ENCODE measurements at regions not wholly inside any gene's neighbourhood (a gene's known extent, or its start where the extent isn't known, plus 50 kb on each side); places are given as distances from the start of the nearest gene placed in this dataset.
"Not testable (repeated sequence)": the region's sequence is repeated elsewhere in the genome, so short reads cannot be mapped to it uniquely, and the experiment has no call there.

- TF ChIP-seq, protein P1, sequence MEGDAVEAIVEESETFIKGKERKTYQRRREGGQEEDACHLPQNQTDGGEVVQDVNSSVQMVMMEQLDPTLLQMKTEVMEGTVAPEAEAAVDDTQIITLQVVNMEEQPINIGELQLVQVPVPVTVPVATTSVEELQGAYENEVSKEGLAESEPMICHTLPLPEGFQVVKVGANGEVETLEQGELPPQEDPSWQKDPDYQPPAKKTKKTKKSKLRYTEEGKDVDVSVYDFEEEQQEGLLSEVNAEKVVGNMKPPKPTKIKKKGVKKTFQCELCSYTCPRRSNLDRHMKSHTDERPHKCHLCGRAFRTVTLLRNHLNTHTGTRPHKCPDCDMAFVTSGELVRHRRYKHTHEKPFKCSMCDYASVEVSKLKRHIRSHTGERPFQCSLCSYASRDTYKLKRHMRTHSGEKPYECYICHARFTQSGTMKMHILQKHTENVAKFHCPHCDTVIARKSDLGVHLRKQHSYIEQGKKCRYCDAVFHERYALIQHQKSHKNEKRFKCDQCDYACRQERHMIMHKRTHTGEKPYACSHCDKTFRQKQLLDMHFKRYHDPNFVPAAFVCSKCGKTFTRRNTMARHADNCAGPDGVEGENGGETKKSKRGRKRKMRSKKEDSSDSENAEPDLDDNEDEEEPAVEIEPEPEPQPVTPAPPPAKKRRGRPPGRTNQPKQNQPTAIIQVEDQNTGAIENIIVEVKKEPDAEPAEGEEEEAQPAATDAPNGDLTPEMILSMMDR (IDR thresholded peaks at IDR 0.05; ENCODE audit: low read depth, low read length, poor library complexity, severe bottlenecking), result no peak
- no peak for TF ChIP-seq EZH2phosphoT487 (IDR thresholded peaks at IDR 0.05; ENCODE audit: borderline replicate concordance, low read length)
- no peak overlapping the region for H3K27ac ChIP-seq (ENCODE audit: low read depth, low read length)
- H3K36me3 ChIP-seq (ENCODE audit: control insufficient read depth, low read length), result no peaks in the 10 kb centered on the region
These were observed 442.5 kb downstream of the SPATA31D1 start for GRCh38 chr9:82431121-82431520.

DNA sequence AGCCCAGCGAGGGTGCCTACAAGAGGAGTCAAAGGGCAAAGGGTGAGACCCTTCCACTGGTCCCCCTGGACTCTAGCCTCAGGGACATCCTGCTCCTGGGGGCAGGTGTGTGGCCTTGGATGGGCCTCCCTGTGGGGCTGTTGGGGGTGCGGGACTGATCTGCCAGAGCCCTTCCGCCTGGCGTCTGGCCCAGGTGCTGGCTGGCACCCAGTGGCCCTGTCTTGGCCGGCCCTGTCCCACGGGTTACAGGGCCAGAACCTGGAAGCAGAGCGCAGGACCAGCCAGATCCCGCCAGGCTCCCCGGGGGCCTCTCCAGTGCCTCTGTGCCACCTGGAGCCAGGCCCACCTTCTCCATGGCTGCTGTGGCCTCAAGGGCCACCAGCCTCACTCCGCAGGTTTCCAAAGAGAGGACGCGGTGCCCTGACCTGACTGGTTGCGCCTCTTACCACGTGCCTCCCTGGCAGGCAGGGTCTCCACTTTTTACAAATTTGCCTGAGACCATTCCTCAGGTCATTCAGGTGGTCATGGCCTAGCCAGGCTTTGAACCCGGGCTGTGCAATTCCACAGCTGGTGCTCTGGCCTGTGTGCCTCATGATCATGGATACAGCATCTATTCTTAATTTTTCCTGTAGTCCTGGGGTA is 444.8 kb downstream of the SPATA31D1 start:
- H3K4me1 ChIP-seq (ENCODE audit: control insufficient read depth, low read length); H3K9me3 ChIP-seq (ENCODE audit: control insufficient read depth, insufficient read depth, low read length); H4K20me1 ChIP-seq (ENCODE audit: control insufficient read depth, insufficient read depth, low read depth, low read length); H3K79me2 ChIP-seq (ENCODE audit: control insufficient read depth, low read length); H3K27ac ChIP-seq (ENCODE audit: low read depth, low read length); H3K4me3 ChIP-seq (ENCODE audit: low read length); H3K27me3 ChIP-seq (ENCODE audit: control insufficient read depth, low read length); H3K9me2 ChIP-seq (replicated peaks; ENCODE audit: control insufficient read depth, low read length); H3F3A ChIP-seq (ENCODE audit: control insufficient read depth, insufficient read depth); H3K36me3 ChIP-seq (ENCODE audit: control insufficient read depth, low read length); H3K4me2 ChIP-seq (ENCODE audit: low read length): not testable (repeated sequence)

More at GRCh38 chr9:82431121-82431520, 442.5 kb downstream of the SPATA31D1 start:
- Histone ChIP-seq H3K4me3 (ENCODE audit: low read length) (no peak overlapping the region), H4K20me1 (ENCODE audit: control insufficient read depth, insufficient read depth, low read depth, low read length) (no peaks in the 10 kb centered on the region), H3K9me3 (ENCODE audit: control insufficient read depth, insufficient read depth, low read length) (no peaks in the 10 kb centered on the region), H3K27me3 (ENCODE audit: control insufficient read depth, low read length) (no peaks in the 10 kb centered on the region), H3K4me2 (ENCODE audit: low read length) (no peak overlapping the region), H3K9me2 (replicated peaks; ENCODE audit: control insufficient read depth, low read length) (no peaks in the 10 kb centered on the region), H3K79me2 (ENCODE audit: control insufficient read depth, low read length) (no peaks in the 10 kb centered on the region), H3F3A (ENCODE audit: control insufficient read depth, insufficient read depth) (no peaks in the 10 kb centered on the region), H3K4me1 (ENCODE audit: control insufficient read depth, low read length) (no peaks in the 10 kb centered on the region)

DNA sequence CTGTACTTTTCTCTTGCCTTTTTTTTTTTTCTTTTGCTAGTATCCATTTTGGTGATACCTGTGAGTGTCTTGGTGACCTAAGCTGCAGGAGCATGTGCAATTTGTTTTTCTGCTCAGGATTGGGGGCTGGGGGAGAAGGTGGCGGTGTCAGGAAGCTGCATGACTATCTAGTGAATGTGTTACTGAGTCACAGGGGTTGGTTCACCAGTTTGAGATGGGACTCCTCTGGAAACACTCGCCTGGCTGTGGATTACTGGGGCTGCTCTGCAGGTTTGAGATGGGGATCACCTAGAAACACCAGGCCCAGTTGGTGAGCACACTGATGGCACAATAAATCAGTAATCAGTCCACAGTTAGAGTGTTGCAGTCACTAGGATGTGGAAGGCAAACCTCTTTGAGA is 447.9 kb downstream of the SPATA31D1 start:
- no peak overlapping the region for H3K4me3 ChIP-seq (ENCODE audit: low read length)
- H3K4me1 ChIP-seq (ENCODE audit: control insufficient read depth, low read length), result no peaks in the 10 kb centered on the region
- no peaks in the 10 kb centered on the region for H3K9me3 ChIP-seq (ENCODE audit: control insufficient read depth, insufficient read depth, low read length)
- H3K36me3 ChIP-seq (ENCODE audit: control insufficient read depth, low read length), result no peaks in the 10 kb centered on the region
- H3K4me2 ChIP-seq (ENCODE audit: low read length), result no peak overlapping the region
- H3K9me2 ChIP-seq (replicated peaks; ENCODE audit: control insufficient read depth, low read length), result no peaks in the 10 kb centered on the region
- no peaks in the 10 kb centered on the region for H3K79me2 ChIP-seq (ENCODE audit: control insufficient read depth, low read length)
- H3F3A ChIP-seq (ENCODE audit: control insufficient read depth, insufficient read depth), result no peaks in the 10 kb centered on the region
- TF ChIP-seq, protein P1 (IDR thresholded peaks at IDR 0.05; ENCODE audit: low read depth, low read length, poor library complexity, severe bottlenecking), result no peak
- TF ChIP-seq EZH2phosphoT487 (IDR thresholded peaks at IDR 0.05; ENCODE audit: borderline replicate concordance, low read length), result no peak
- no peaks in the 10 kb centered on the region for H4K20me1 ChIP-seq (ENCODE audit: control insufficient read depth, insufficient read depth, low read depth, low read length)
- no peaks in the 10 kb centered on the region for H3K27me3 ChIP-seq (ENCODE audit: control insufficient read depth, low read length)
- H3K27ac ChIP-seq (ENCODE audit: low read depth, low read length), result no peak overlapping the region

DNA sequence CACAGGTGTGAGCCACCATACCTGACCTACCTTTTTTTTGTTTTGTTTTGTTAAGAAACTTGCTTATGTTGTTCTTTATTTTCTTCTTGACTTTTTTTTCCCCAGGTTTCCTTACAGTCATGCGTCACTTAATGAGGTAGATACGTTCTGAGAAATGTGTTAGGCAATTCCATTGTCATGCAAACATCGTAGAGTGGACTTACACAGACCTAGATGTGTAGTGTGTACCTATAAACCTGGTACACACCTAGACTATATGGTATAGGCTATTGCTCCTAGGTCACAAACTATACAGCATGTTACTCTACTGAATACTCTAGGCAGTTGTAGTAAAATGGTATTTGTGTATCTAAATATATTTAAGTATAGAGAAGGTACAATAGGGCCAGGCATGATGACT is 448.6 kb downstream of the SPATA31D1 start:
- not testable (repeated sequence) for H3K4me1 ChIP-seq (ENCODE audit: control insufficient read depth, low read length); H3K9me2 ChIP-seq (replicated peaks; ENCODE audit: control insufficient read depth, low read length); H3K27ac ChIP-seq (ENCODE audit: low read depth, low read length); H3K36me3 ChIP-seq (ENCODE audit: control insufficient read depth, low read length); H3K4me3 ChIP-seq (ENCODE audit: low read length); H3F3A ChIP-seq (ENCODE audit: control insufficient read depth, insufficient read depth); H3K27me3 ChIP-seq (ENCODE audit: control insufficient read depth, low read length); H3K79me2 ChIP-seq (ENCODE audit: control insufficient read depth, low read length); H3K9me3 ChIP-seq (ENCODE audit: control insufficient read depth, insufficient read depth, low read length); H3K4me2 ChIP-seq (ENCODE audit: low read length); H4K20me1 ChIP-seq (ENCODE audit: control insufficient read depth, insufficient read depth, low read depth, low read length)

Data from DOHH2 (cell line).